ENCODE measurements at regions not wholly inside any gene's neighbourhood (a gene's known extent, or its start where the extent isn't known, plus 50 kb on each side); places are given as distances from the start of the nearest gene placed in this dataset.

DNA sequence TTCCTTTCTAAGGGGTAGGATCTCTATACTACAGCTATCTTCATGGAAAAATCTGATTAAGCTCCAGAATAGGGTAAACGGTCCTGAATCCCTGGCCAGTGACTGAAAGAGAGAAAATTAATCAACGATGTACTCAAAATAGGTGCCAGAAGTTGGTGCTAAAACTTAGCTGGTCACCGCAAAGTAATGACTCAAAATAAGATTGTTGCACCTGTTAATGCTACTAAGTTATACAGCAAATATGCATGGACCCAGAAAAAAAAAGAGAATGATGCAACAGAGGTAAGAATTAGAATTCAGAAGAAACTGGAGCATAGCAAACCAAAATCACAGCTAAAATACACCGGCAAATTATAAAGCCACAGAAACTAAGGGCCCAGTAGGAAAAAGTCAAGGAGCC lies 239.7 kb upstream of the FAM241A start:
- no peaks in the 10 kb centered on the region for H3K4me1 ChIP-seq (ENCODE audit: control insufficient read depth in 1 of 2, insufficient read depth in 2 of 2, low read length in 2 of 2)
- H3K36me3 ChIP-seq (replicated peaks in 1 of 2; ENCODE audit: control insufficient read depth in 1 of 2, insufficient read depth in 2 of 2, low read length in 2 of 2): no peaks in the 10 kb centered on the region
- H3K4me2 ChIP-seq (replicated peaks; ENCODE audit: extremely low read depth, low read length, poor library complexity, severe bottlenecking): no peak overlapping the region
- intact Hi-C loops (cut with micrococcal nuclease): no loop called here
- H3K9me3 ChIP-seq (replicated peaks in 1 of 2; ENCODE audit: control insufficient read depth in 1 of 2, insufficient read depth in 1 of 2, low read length in 2 of 2): no peaks in the 10 kb centered on the region
- 80% methylated on average over 1 of the region's 4 CpGs for WGBS (ENCODE audit: insufficient coverage)
- H3K4me1 Mint-ChIP-seq: no peaks in the 10 kb centered on the region
- H3K27me3 Mint-ChIP-seq (ENCODE audit: low read depth in 3 of 3): peaks cover 1 to 3% (median 1%) of the 10 kb centered on the region in 3 donors
- H3K27ac ChIP-seq (ENCODE audit: low read depth in 1 of 2, low read length in 2 of 2): no peak overlapping the region
- no peak for DNase-seq
- no peak overlapping the region for H3K4me3 ChIP-seq (replicated peaks in 1 of 3; ENCODE audit: low read depth in 2 of 3, low read length in 3 of 3)
- TF ChIP-seq, protein P1, sequence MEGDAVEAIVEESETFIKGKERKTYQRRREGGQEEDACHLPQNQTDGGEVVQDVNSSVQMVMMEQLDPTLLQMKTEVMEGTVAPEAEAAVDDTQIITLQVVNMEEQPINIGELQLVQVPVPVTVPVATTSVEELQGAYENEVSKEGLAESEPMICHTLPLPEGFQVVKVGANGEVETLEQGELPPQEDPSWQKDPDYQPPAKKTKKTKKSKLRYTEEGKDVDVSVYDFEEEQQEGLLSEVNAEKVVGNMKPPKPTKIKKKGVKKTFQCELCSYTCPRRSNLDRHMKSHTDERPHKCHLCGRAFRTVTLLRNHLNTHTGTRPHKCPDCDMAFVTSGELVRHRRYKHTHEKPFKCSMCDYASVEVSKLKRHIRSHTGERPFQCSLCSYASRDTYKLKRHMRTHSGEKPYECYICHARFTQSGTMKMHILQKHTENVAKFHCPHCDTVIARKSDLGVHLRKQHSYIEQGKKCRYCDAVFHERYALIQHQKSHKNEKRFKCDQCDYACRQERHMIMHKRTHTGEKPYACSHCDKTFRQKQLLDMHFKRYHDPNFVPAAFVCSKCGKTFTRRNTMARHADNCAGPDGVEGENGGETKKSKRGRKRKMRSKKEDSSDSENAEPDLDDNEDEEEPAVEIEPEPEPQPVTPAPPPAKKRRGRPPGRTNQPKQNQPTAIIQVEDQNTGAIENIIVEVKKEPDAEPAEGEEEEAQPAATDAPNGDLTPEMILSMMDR (IDR thresholded peaks at IDR 0.05): no peak
- no peaks in the 10 kb centered on the region for H3K79me2 ChIP-seq (ENCODE audit: insufficient read depth, low read length)
- no peaks in the 10 kb centered on the region for H3K36me3 Mint-ChIP-seq
- H3K9ac ChIP-seq (ENCODE audit: insufficient read depth, low read length, poor library complexity, severe bottlenecking): no peak overlapping the region
- no peak overlapping the region for H3K27ac Mint-ChIP-seq
- H3K27me3 ChIP-seq (ENCODE audit: control insufficient read depth in 2 of 2, insufficient read depth in 2 of 2, low read length in 2 of 2): no peaks in the 10 kb centered on the region
- H3K4me3 Mint-ChIP-seq: no peak overlapping the region
- no peaks in the 10 kb centered on the region for H4K20me1 ChIP-seq (ENCODE audit: insufficient read depth, low read length)
- H2AFZ ChIP-seq (ENCODE audit: insufficient read depth, low read depth, low read length, poor library complexity, severe bottlenecking): no peak overlapping the region
- H3K9me3 Mint-ChIP-seq: no peaks in the 10 kb centered on the region

DNA sequence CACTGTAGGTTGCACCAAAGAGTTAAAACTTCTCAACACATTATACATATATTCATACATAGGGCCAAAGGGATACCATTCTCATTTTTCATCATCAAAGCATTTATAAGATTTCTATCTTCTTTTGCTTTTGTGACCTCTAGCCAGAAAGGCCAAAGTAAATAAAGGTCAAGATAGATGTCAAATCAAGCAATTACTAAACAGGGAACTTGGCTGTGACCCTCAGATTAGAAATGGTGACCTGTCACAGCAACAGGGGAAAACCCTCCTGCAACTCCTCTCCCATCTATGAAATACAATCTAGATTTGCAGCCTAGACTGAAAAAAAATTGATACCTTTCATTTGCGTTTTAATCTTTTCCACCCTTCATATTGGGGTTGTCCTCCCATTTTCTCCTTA lies 225.6 kb upstream of the FAM241A start:
- no peak for DNase-seq
- TF ChIP-seq, protein P1 (IDR thresholded peaks at IDR 0.05): no peak
- Histone ChIP-seq H3K9me3 (replicated peaks in 1 of 2; ENCODE audit: control insufficient read depth in 1 of 2, insufficient read depth in 1 of 2, low read length in 2 of 2) (no peaks in the 10 kb centered on the region), H3K27me3 (ENCODE audit: control insufficient read depth in 2 of 2, insufficient read depth in 2 of 2, low read length in 2 of 2) (no peaks in the 10 kb centered on the region), H3K4me1 (ENCODE audit: control insufficient read depth in 1 of 2, insufficient read depth in 2 of 2, low read length in 2 of 2) (no peaks in the 10 kb centered on the region), H3K9ac (ENCODE audit: insufficient read depth, low read length, poor library complexity, severe bottlenecking) (no peak overlapping the region), H3K36me3 (replicated peaks in 1 of 2; ENCODE audit: control insufficient read depth in 1 of 2, insufficient read depth in 2 of 2, low read length in 2 of 2) (no peaks in the 10 kb centered on the region), H2AFZ (ENCODE audit: insufficient read depth, low read depth, low read length, poor library complexity, severe bottlenecking) (no peak overlapping the region), H3K4me3 (replicated peaks in 1 of 3; ENCODE audit: low read depth in 2 of 3, low read length in 3 of 3) (no peak overlapping the region), H3K4me2 (replicated peaks; ENCODE audit: extremely low read depth, low read length, poor library complexity, severe bottlenecking) (no peak overlapping the region), H3K27ac (ENCODE audit: low read depth in 1 of 2, low read length in 2 of 2) (no peak overlapping the region), H4K20me1 (ENCODE audit: insufficient read depth, low read length) (no peaks in the 10 kb centered on the region), H3K79me2 (ENCODE audit: insufficient read depth, low read length) (no peaks in the 10 kb centered on the region)
- intact Hi-C loops (cut with micrococcal nuclease): no loop called here
- Mint-ChIP-seq H3K4me1 (no peaks in the 10 kb centered on the region), H3K36me3 (no peaks in the 10 kb centered on the region), H3K27ac (no peak overlapping the region), H3K9me3 (peaks cover 0 to 4% (median 0%) of the 10 kb centered on the region in 7 donors), H3K27me3 (ENCODE audit: low read depth in 3 of 3) (peaks cover 2 to 10% (median 5%) of the 10 kb centered on the region in 3 donors), H3K4me3 (no peak overlapping the region)
- no CpG with 5 or more reads among the region's 1 CpG for WGBS (ENCODE audit: insufficient coverage)

Data from CD14-positive monocyte (primary cell).